IMR-90 (cell line): ENCODE measurements at regions not wholly inside any gene's neighbourhood (a gene's known extent, or its start where the extent isn't known, plus 50 kb on each side); places are given as distances from the start of the nearest gene placed in this dataset.

Source experiments
- ATAC-seq: fragments of 200-7000 bp; cut with Tn5 transposase; 2 replicates; pipeline ENCODE4 v1.9.1; 2020; ENCODE audit warnings: low read depth, mild to moderate bottlenecking, moderate library complexity
- BruUV-seq: library from RNA; stranded (reverse); fragments of 400-500 nt; replicated peaks from 2 replicates; lab custom pipeline; 2021; lab: Mats Ljungman, UMichigan
- CTCF ChIA-PET: fragments of 300-600 bp; formaldehyde crosslinking; extraction: SDS; loops from one replicate; lab custom pipeline; 2021; ENCODE audit warnings: antibody characterized with exemption; lab: Yijun Ruan, JAX
- POLR2A ChIA-PET: fragments of 300-600 bp; sonication (Branson Sonifier 250); formaldehyde crosslinking; loops from one replicate; lab custom pipeline; 2022; ENCODE audit warnings: antibody characterized with exemption; ENCODE audit not compliant: unreplicated experiment; lab: Charles Lee
- DNase-seq: peaks from one replicate; pipeline ENCODE4 v3.0.0; 2013
- H2AFZ ChIP-seq: replicated peaks from 2 replicates; pipeline ENCODE3; 2013; ENCODE audit warnings: low read length, mild to moderate bottlenecking; ENCODE audit not compliant: poor library complexity
- H2AK5ac ChIP-seq: 2 replicates; pipeline ENCODE4 v1.6.1; 2013; ENCODE audit warnings: low read depth, low read length, inconsistent platforms
- H2AK9ac ChIP-seq: replicated peaks from 2 replicates; pipeline ENCODE3; 2013; ENCODE audit warnings: mild to moderate bottlenecking, low read depth, low read length, moderate library complexity; ENCODE audit not compliant: poor library complexity
- H2BK120ac ChIP-seq: 2 replicates; pipeline ENCODE4 v1.6.1; 2013; ENCODE audit warnings: low read depth, low read length, inconsistent platforms
- H2BK15ac ChIP-seq: 3 replicates; pipeline ENCODE4 v1.6.1; 2013; ENCODE audit warnings: low read depth, low read length, inconsistent platforms
- H2BK20ac ChIP-seq: 2 replicates; pipeline ENCODE4 v1.6.1; 2013; ENCODE audit warnings: low read depth, mild to moderate bottlenecking, inconsistent platforms, low read length, moderate library complexity
- H2BK5ac ChIP-seq: 2 replicates; pipeline ENCODE4 v1.6.1; 2013; ENCODE audit warnings: mild to moderate bottlenecking, low read depth, low read length, inconsistent platforms; ENCODE audit not compliant: poor library complexity, severe bottlenecking
- H3K14ac ChIP-seq: replicated peaks from 2 replicates; pipeline ENCODE4 v1.6.1; 2013; ENCODE audit warnings: low read depth, low read length, inconsistent platforms
- H3K18ac ChIP-seq: 2 replicates; pipeline ENCODE4 v1.6.1; 2013; ENCODE audit warnings: low read depth, low read length, control low read depth
- H3K23ac ChIP-seq: 2 replicates; pipeline ENCODE4 v1.6.1; 2013; ENCODE audit warnings: low read depth, low read length, inconsistent platforms
- H3K27ac ChIP-seq: 2 replicates; pipeline ENCODE4 v1.5.1; 2013; ENCODE audit warnings: mild to moderate bottlenecking, control low read depth, low read length; ENCODE audit not compliant: insufficient read depth
- H3K27me3 ChIP-seq: 2 replicates; pipeline ENCODE4 v1.6.1; 2013; ENCODE audit warnings: low read length; ENCODE audit not compliant: control insufficient read depth, insufficient read depth
- H3K36me3 ChIP-seq: 2 replicates; pipeline ENCODE4 v1.6.1; 2013; ENCODE audit warnings: low read length, mixed read lengths; ENCODE audit not compliant: control insufficient read depth, insufficient read depth
- H3K4ac ChIP-seq: 2 replicates; pipeline ENCODE4 v1.6.1; 2013; ENCODE audit warnings: low read depth, low read length, inconsistent platforms
- H3K4me1 ChIP-seq: 2 replicates; pipeline ENCODE4 v1.6.1; 2013; ENCODE audit warnings: low read length, mixed read lengths; ENCODE audit not compliant: control insufficient read depth, insufficient read depth
- H3K4me2 ChIP-seq: 2 replicates; pipeline ENCODE4 v1.6.1; 2013; ENCODE audit warnings: low read depth, mild to moderate bottlenecking, control low read depth, low read length, moderate library complexity
- H3K4me3 ChIP-seq: 2 replicates; pipeline ENCODE4 v1.5.1; 2013; ENCODE audit warnings: low read depth, mild to moderate bottlenecking, control low read depth, low read length, moderate library complexity; ENCODE audit not compliant: insufficient read depth
- H3K56ac ChIP-seq: 2 replicates; pipeline ENCODE4 v1.6.1; 2013; ENCODE audit warnings: low read length, inconsistent platforms; ENCODE audit not compliant: insufficient read depth; ENCODE audit errors: extremely low read depth
- H3K79me1 ChIP-seq, 2 experiments: 2 replicates each; pipeline ENCODE4 v1.6.1; 2013; ENCODE audit warnings: low read length in 2 of 2, inconsistent platforms in 1 of 2, low read depth in 1 of 2
- H3K9ac ChIP-seq: 2 replicates; pipeline ENCODE4 v1.6.1; 2013; ENCODE audit warnings: low read depth, low read length, control low read depth
- H3K9me1 ChIP-seq: 2 replicates; pipeline ENCODE4 v1.6.1; 2013; ENCODE audit warnings: low read length, inconsistent platforms; ENCODE audit not compliant: insufficient read depth
- H3K9me3 ChIP-seq: 2 replicates; pipeline ENCODE4 v1.6.1; 2013; ENCODE audit warnings: low read length; ENCODE audit not compliant: control insufficient read depth, insufficient read depth
- H4K20me1 ChIP-seq: 2 replicates; pipeline ENCODE4 v1.6.1; 2013; ENCODE audit warnings: low read length, inconsistent platforms; ENCODE audit not compliant: insufficient read depth
- H4K5ac ChIP-seq: 2 replicates; pipeline ENCODE4 v1.6.1; 2013; ENCODE audit warnings: mild to moderate bottlenecking, low read depth, low read length, control low read depth
- H4K8ac ChIP-seq, 2 experiments: 2 replicates each; pipeline ENCODE4 v1.6.1; 2013; ENCODE audit warnings: low read depth in 2 of 2, low read length in 2 of 2, control low read depth in 1 of 2, inconsistent platforms in 1 of 2
- H4K91ac ChIP-seq: 2 replicates; pipeline ENCODE4 v1.6.1; 2013; ENCODE audit warnings: low read depth, low read length, inconsistent platforms; ENCODE audit not compliant: insufficient read depth
- BHLHE40 ChIP-seq: fragments of 150-350 bp; IDR thresholded peaks from 2 replicates; pipeline ENCODE4 v1.6.1; 2016; ENCODE audit warnings: mild to moderate bottlenecking, low read depth, low read length
- ELK1 ChIP-seq: fragments of 150-350 bp; IDR thresholded peaks from 2 replicates; pipeline ENCODE4 v1.6.1; 2016; ENCODE audit warnings: low read depth, mild to moderate bottlenecking, low read length, moderate library complexity, borderline replicate concordance
- MAFK ChIP-seq: IDR thresholded peaks from 2 replicates; pipeline ENCODE4 v1.6.1; 2012; ENCODE audit warnings: low read depth, low read length, improper control_type of control experiment
- MAZ ChIP-seq: IDR thresholded peaks from 2 replicates; pipeline ENCODE4 v1.6.1; 2012; ENCODE audit warnings: low read depth, mild to moderate bottlenecking, low read length, improper control_type of control experiment, moderate library complexity, borderline replicate concordance
- MXI1 ChIP-seq: IDR thresholded peaks from 2 replicates; pipeline ENCODE4 v1.6.1; 2012; ENCODE audit warnings: low read depth, mild to moderate bottlenecking, low read length, moderate library complexity, borderline replicate concordance
- NFE2L2 ChIP-seq: fragments of 150-350 bp; IDR thresholded peaks from 2 replicates; pipeline ENCODE4 v1.6.1; 2016; ENCODE audit warnings: low read depth, mild to moderate bottlenecking, low read length
- RCOR1 ChIP-seq: IDR thresholded peaks from 2 replicates; pipeline ENCODE4 v1.6.1; 2012; ENCODE audit warnings: mild to moderate bottlenecking, low read length, improper control_type of control experiment; ENCODE audit not compliant: insufficient replicate concordance
- RFX5 ChIP-seq: IDR thresholded peaks from 2 replicates; pipeline ENCODE4 v1.8.0; 2012; ENCODE audit warnings: low read depth, mild to moderate bottlenecking, low read length, moderate library complexity
- SMC3 ChIP-seq: fragments of 150-350 bp; IDR thresholded peaks from 2 replicates; pipeline ENCODE4 v1.6.1; 2016; ENCODE audit warnings: low read depth, mild to moderate bottlenecking, antibody characterized with exemption, low read length, moderate library complexity
- WGBS, 2 experiments: methylation state at CpG; one replicate each; pipeline versions ENCODE4 v1.1.5 to v1.1.7; 2013; ENCODE audit warnings: missing lambda C conversion rate in 2 of 2; ENCODE audit not compliant: insufficient read length in 1 of 2; ENCODE audit errors: extremely low coverage in 2 of 2; 5-methylcytosine and 5-hydroxymethylcytosine counted together
- dilution Hi-C: fragments of 300-500 bp; cut with HindIII; formaldehyde crosslinking; loops from one replicate; pipeline ENCODE4 v1.14.3; 2018; ENCODE audit warnings: low sequenced_read_pairs; ENCODE audit not compliant: unreplicated experiment
- in situ Hi-C: fragments of 300-500 bp; cut with MboI; formaldehyde crosslinking; loops from 3 replicates; pipeline ENCODE4 v1.14.3; 2019; ENCODE audit warnings: low sequenced_read_pairs, inconsistent platforms, mixed read lengths
- intact Hi-C: fragments of 100-400 bp; cut with micrococcal nuclease; formaldehyde crosslinking; loops from 2 replicates; pipeline ENCODE4 v1.10.0; 2022

DNA sequence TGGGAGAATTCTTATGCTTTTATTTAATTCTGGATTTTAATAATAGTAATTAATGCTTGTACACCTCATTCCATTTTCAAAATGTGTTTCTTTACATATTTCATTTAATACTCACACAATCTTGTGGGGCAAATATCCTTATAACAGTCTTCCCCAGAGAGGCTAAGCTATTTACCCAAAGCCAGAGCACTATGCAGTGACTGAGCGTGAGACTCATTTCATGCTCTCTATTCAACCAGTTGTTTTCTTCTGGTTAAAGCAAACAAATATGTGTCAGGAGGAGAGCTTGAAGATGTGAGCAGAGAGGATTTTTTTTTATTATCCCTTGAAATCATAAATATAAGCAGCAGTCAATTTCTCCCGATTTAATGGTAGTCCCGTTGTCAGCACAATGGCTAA, 548.3 kb upstream of the TBL1XR1 start:
- Histone ChIP-seq H3K9ac (peak overlapping the region; percentile 29; the same call in 1 of the 2 replicates), H4K8ac (no peak overlapping the region; a peak in 1 of 4 replicates), H3K4me2 (no peak overlapping the region), H3K14ac (peak overlapping the region; percentile 55; the same call in 1 of the 2 replicates), H2AFZ (no peak overlapping the region), H3K27me3 (no peaks in the 10 kb centered on the region), H2AK5ac (peak overlapping the region; percentile 43; the same call in 1 of the 2 replicates), H3K36me3 (no peaks in the 10 kb centered on the region), H3K9me1 (peaks cover 10% of the 10 kb centered on the region), H3K4me3 (no peak overlapping the region), H3K23ac (peak overlapping the region; percentile 31; the same call in 1 of the 2 replicates), H2BK20ac (peak overlapping the region; percentile 57), H3K4ac (peak overlapping the region; percentile 81), H3K27ac (peak overlapping the region; percentile 73; the same call in 1 of the 2 replicates), H3K79me1 (no peaks in the 10 kb centered on the region), H3K4me1 (peaks cover 15% of the 10 kb centered on the region), H3K9me3 (no peaks in the 10 kb centered on the region), H3K18ac (peak overlapping the region; percentile 44), H2AK9ac (no peak overlapping the region), H3K56ac (peak overlapping the region; percentile 16; the same call in 1 of the 2 replicates), H2BK15ac (no peak overlapping the region), H4K91ac (peak overlapping the region; percentile 81), H4K5ac (0 out of 2 replicates have a peak overlapping the region, but pooled peaks have one; percentile 73), H2BK5ac (peak overlapping the region; percentile 46), H4K20me1 (no peaks in the 10 kb centered on the region), H2BK120ac (peak overlapping the region; percentile 56)
- WGBS, 2 experiments: no CpG with 5 or more reads among the region's 3 CpGs
- ChIA-PET CTCF (interaction anchor here (1.2 kb wide), 1 partner anchor 14 kb away, joined by 4 read pairs; no protein-coding TSS in a partner anchor), POLR2A (interaction anchor here (0.5 kb wide), 1 partner anchor 221 kb away, joined by 5 read pairs; no protein-coding TSS in a partner anchor)
- TF ChIP-seq RFX5 (no peak), MAFK (no peak), NFE2L2 (no peak), ELK1 (no peak), MXI1 (no peak), BHLHE40 (no peak), MAZ (no peak), RCOR1 (no peak), SMC3 (no peak)
- dilution Hi-C loops (no loop called here), in situ Hi-C loops (no loop called here), intact Hi-C loops (no loop called here)
- ATAC-seq (no peak), DNase-seq (no peak)
- BruUV-seq: no TSS peak
